ENCODE measurements at regions not wholly inside any gene's neighbourhood (a gene's known extent, or its start where the extent isn't known, plus 50 kb on each side); places are given as distances from the start of the nearest gene placed in this dataset.

- Histone ChIP-seq H4K20me1 (ENCODE audit: insufficient read depth) (no peaks in the 10 kb centered on the region), H3K79me2 (ENCODE audit: insufficient read depth, low read length) (no peaks in the 10 kb centered on the region), H2AFZ (ENCODE audit: low read depth, low read length, poor library complexity, severe bottlenecking) (no peak overlapping the region), H3K4me1 (ENCODE audit: control insufficient read depth in 1 of 2, insufficient read depth in 2 of 2, low read length in 2 of 2) (no peaks in the 10 kb centered on the region), H3K9me3 (ENCODE audit: control insufficient read depth in 1 of 2, insufficient read depth in 1 of 2, low read depth in 1 of 2, low read length in 2 of 2) (no peaks in the 10 kb centered on the region), H3K27me3 (ENCODE audit: insufficient read depth, low read length) (no peaks in the 10 kb centered on the region), H3K4me3 (replicated peaks in 1 of 2; ENCODE audit: low read depth in 1 of 2, low read length in 2 of 2) (no peak overlapping the region), H3K4me2 (ENCODE audit: low read length) (no peak overlapping the region), H3K9ac (ENCODE audit: low read length) (no peak overlapping the region), H3K9me2 (ENCODE audit: insufficient read depth) (no peaks in the 10 kb centered on the region), H3K36me3 (ENCODE audit: control insufficient read depth in 1 of 2, insufficient read depth in 2 of 2, low read length in 2 of 2) (no peaks in the 10 kb centered on the region), H3K27ac (ENCODE audit: low read depth, low read length) (no peak overlapping the region)
- POLR2A ChIA-PET, result no interaction called here
- RAD21 ChIA-PET (ENCODE audit: low non-redundant PET in 1 of 2, low total read pairs in 2 of 2, uncharacterized antibody in 2 of 2, unreplicated experiment in 2 of 2), result no interaction called here
- TF ChIP-seq TCF7L2 (IDR thresholded peaks at IDR 0.05; ENCODE audit: borderline replicate concordance, extremely low read depth, insufficient read depth, insufficient read length) (no peak), ZNF274 (IDR thresholded peaks at IDR 0.05; ENCODE audit: low read depth, low read length) (no peak), POLR2AphosphoS5 (IDR thresholded peaks at IDR 0.05; ENCODE audit: low read depth, low read length) (no peak), SRF (IDR thresholded peaks at IDR 0.05; ENCODE audit: low read depth) (no peak), POLR2A (IDR thresholded peaks at IDR 0.05; ENCODE audit: borderline replicate concordance, extremely low read depth, insufficient read depth, insufficient read length) (no peak), SP1 (IDR thresholded peaks at IDR 0.05; ENCODE audit: low read depth) (no peak), CTCF (IDR thresholded peaks at IDR 0.05 in 2 of 3, conservative IDR thresholded peaks at IDR 0.05 in 1 of 3; ENCODE audit: borderline replicate concordance in 1 of 3, insufficient read depth in 1 of 3, low read depth in 2 of 3, low read length in 2 of 3) (no peak), ZFX (IDR thresholded peaks at IDR 0.05) (no peak), ZBTB33 (IDR thresholded peaks at IDR 0.05; ENCODE audit: extremely low read depth, insufficient replicate concordance, low read length) (no peak), FOSL1 (IDR thresholded peaks at IDR 0.05; ENCODE audit: low read depth) (no peak), SIN3A (IDR thresholded peaks at IDR 0.05; ENCODE audit: low read depth) (no peak), ATF3 (IDR thresholded peaks at IDR 0.05) (no peak), YY1 (IDR thresholded peaks at IDR 0.05; ENCODE audit: extremely low read depth, insufficient replicate concordance, low read depth, low read length) (no peak)
- CTCF ChIA-PET, result no interaction called here
- ATAC-seq (no peak), DNase-seq (ENCODE audit: low read depth, low spot score) (no peak)
- intact Hi-C loops (cut with micrococcal nuclease), result no loop called here
- BruUV-seq (replicated peaks), result no TSS peak
Measured at GRCh38 chr19:30068528-30069395, 126.7 kb downstream of the URI1 start.
